WI38 (cell line): ENCODE measurements at regions not wholly inside any gene's neighbourhood (a gene's known extent, or its start where the extent isn't known, plus 50 kb on each side); places are given as distances from the start of the nearest gene placed in this dataset.
A peak's percentile ranks its signal among the peaks of the same experiment; 100 is the strongest.

Experiments
- H3K4me3 ChIP-seq: 2 replicates; pipeline ENCODE4 v1.5.1; 2011; ENCODE audit warnings: low read depth, mild to moderate bottlenecking, control low read depth, low read length
- TF ChIP-seq, protein P1 (sequence below): IDR thresholded peaks from 2 replicates; pipeline ENCODE4 v1.5.1; 2012; ENCODE audit warnings: low read depth, mild to moderate bottlenecking, control low read depth, low read length

DNA sequence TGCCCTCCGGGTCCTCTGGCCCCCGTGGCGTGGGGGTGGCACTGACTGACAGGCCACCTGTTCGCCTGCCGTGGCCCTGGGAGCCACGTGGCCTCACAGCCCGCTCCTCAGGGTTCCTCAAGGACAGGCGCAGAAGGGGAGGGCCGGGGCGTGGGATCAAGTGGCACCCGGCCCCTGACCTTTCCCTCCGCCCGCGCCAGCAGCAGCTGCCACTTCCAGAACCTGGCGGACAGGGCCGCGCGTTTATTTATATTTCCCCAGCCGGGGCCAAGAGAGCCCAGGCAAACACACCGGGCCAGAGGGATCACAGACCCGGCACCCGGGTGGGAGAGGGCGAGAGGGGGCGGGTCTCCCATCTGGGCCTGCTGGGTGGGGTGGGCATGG, 92.6 kb downstream of the RFLNA start:
- H3K4me3 ChIP-seq = peak overlapping the region; percentile 90
- TF ChIP-seq, protein P1, sequence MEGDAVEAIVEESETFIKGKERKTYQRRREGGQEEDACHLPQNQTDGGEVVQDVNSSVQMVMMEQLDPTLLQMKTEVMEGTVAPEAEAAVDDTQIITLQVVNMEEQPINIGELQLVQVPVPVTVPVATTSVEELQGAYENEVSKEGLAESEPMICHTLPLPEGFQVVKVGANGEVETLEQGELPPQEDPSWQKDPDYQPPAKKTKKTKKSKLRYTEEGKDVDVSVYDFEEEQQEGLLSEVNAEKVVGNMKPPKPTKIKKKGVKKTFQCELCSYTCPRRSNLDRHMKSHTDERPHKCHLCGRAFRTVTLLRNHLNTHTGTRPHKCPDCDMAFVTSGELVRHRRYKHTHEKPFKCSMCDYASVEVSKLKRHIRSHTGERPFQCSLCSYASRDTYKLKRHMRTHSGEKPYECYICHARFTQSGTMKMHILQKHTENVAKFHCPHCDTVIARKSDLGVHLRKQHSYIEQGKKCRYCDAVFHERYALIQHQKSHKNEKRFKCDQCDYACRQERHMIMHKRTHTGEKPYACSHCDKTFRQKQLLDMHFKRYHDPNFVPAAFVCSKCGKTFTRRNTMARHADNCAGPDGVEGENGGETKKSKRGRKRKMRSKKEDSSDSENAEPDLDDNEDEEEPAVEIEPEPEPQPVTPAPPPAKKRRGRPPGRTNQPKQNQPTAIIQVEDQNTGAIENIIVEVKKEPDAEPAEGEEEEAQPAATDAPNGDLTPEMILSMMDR = no peak

DNA sequence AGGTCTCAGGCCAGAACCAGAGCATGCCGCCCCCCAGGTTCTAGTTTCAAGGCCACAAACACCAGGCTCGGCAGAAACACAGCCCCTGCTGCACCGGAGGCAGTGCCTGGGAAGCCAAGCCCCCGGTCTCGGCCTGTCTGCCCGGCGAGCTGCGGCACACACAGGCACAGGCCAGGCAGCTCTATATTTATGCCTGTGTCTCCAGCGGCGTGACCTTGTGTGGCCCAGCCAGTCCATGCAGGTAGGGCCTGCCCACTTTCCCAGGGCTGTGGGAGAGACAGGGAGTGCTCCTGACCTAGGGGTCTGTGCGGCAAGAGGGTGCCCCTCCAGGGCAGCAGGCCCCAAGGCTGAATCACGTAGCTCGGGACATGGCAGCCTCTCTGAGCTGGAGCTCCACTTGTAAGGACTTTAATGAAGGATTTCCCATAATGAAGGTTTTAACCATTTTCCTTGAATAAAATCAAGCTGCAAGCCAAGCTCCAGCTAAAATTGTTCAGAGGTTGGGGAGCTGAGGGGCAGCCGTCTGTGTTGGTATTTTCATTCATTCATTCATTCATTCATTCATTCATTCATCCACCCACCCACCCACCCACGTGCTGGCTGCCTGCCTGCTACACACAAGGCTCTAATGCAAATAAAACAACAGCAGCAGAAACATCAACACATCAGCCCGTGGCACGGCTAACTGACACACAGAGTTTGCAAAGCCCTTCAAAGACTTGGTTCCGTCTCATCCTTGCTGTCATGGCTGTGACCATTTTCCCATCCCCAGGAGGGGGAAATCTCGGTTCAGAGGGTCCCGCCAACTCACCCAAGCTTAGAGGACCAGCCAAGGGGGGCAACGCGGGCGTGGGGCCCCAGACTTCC, 92.0 kb downstream of the RFLNA start:
- TF ChIP-seq, protein P1 = no peak
- H3K4me3 ChIP-seq = peak overlapping the region; percentile 90

DNA sequence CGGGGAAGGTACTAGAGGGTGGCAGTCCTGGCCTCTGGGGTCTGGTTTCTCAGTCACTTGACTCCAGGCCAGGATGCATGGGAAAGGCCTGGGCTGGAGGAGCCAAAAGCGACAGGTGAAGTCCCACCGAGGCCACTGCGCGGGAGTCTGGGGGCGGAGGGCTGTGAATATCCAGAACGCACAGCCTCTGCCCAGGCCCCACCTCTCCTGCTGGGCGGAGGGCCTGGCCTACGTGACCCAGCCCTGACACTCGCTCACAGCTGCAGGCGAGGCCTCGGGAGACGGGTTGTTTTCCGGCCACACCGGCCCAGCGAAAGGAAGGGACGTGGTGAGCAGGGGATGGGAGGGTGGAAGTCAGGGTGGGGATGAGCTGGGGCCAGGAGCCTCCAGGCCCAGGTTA, 91.2 kb downstream of the RFLNA start:
- peak overlapping the region; percentile 90 for H3K4me3 ChIP-seq

DNA sequence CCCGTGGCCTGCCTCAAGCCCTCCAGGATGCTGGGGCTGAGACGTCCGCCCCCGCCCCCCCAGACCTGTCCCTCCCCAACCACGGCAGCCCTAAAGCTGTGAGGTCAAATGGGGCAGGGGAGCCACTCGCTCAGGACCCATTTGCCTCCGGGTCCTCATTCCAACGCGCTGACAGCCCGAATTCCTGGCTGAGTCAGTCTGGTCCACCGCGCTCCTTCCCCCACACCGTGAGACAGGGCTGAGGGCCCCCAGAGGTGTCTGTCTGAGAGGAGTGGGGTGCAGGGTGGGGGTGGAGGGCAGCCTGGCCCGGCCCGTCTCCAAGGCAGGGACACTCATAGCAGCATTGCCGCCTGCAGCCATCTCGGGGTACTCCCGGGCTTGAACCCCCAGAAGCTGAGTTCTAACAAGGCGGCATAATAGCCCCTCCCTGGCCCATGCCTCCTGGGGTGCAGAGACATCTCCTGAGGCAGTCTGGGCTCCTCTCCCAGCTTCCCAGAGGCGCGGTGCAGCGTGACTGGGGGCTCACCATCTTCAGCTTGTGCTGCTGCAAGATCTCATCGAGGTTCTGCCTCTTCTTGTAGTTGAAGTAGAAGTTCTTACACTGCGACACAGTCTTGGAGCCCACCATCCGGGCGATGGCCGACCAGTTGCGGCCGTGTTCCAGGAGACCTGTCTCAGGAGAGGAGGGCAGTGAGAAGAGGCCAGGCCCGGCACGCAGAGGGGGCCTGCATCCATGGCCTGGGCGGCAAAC, 90.5 kb downstream of the RFLNA start:
- TF ChIP-seq, protein P1 = no peak
- H3K4me3 ChIP-seq = peak overlapping the region; percentile 90

More for the DNA sequence above, 91.2 kb downstream of the RFLNA start:
- TF ChIP-seq, protein P1 = no peak

DNA sequence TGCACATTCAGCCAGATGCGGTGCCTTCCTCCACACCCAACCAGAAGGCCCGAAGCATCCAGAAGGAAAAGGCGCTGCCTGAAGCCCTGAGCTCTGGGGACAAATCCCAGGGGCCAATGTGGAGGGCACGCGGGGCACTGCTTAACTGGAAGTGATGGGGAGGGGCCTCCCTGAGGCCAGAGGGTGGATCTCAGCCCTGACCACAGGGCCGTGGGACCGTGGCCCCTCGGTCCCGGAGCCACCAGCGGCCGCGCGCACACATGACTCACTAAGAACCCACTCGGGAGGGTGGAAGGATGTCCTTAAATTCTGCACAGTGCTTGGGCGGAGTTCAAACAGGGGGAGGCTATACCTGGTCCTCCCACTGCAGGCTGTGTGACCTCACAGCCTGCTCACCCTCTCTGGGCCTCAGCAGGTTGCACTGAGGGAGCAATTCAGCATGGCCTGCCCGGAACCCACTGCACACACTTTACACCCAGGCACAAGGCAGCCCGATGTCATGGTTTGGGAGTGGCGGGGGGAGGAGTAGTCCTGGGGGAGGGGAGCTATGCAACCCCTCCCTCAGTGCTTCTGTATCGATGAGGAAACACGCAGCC, 89.5 kb downstream of the RFLNA start:
- TF ChIP-seq, protein P1 = no peak

DNA sequence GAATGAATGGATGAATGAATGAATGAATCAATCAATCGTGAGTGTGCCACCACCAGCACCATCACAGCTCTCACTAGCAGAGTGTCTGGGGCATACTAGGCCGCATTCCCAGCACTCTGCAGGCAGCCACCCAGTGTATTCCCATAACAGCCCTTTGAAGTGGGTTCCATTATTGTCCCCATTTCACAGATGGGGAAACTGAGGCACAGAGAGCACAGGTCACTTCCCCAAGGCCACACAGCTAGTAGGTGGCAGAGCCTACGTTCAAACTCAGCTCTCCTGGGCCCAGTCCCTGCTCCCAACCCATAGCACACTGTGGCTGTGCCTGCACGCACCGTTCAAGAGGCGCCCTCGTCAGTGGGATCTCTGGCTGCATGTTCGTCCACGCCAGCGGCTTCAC, 88.1 kb downstream of the RFLNA start:
- TF ChIP-seq, protein P1 = no peak
- no peak overlapping the region for H3K4me3 ChIP-seq

More for the DNA sequence above, 89.5 kb downstream of the RFLNA start:
- no peak overlapping the region for H3K4me3 ChIP-seq
